Neural progenitor cell (in vitro differentiated cells): ENCODE measurements at regions not wholly inside any gene's neighbourhood (a gene's known extent, or its start where the extent isn't known, plus 50 kb on each side); places are given as distances from the start of the nearest gene placed in this dataset.
"Not testable (repeated sequence)": the region's sequence is repeated elsewhere in the genome, so short reads cannot be mapped to it uniquely, and the experiment has no call there.

Experiments used
- DNase-seq: peaks from one replicate; pipeline ENCODE4 v3.0.0-alpha.2; 2016; ENCODE audit warnings: low spot score
- H2AFZ ChIP-seq: fragments of 200-600 bp; sonication (generic); replicated peaks from 2 replicates; pipeline ENCODE4 v1.6.1; 2016; ENCODE audit warnings: antibody characterized with exemption
- H3F3A ChIP-seq: fragments of 200-600 bp; sonication (generic); 2 replicates; pipeline ENCODE4 v1.6.1; 2016; ENCODE audit warnings: antibody characterized with exemption, low read depth
- H3K27ac ChIP-seq: fragments of 200-600 bp; sonication (generic); 2 replicates; pipeline ENCODE4 v1.5.1; 2016; ENCODE audit warnings: mild to moderate bottlenecking
- H3K27me3 ChIP-seq: fragments of 200-600 bp; sonication (generic); 2 replicates; pipeline ENCODE4 v1.6.1; 2016; ENCODE audit warnings: mild to moderate bottlenecking, moderate library complexity
- H3K36me3 ChIP-seq: fragments of 200-600 bp; sonication (generic); 2 replicates; pipeline ENCODE4 v1.5.1; 2016
- H3K4me1 ChIP-seq: fragments of 200-600 bp; sonication (generic); 2 replicates; pipeline ENCODE4 v1.6.1; 2016; ENCODE audit warnings: mixed run types
- H3K4me2 ChIP-seq: fragments of 200-600 bp; sonication (generic); 2 replicates; pipeline ENCODE4 v1.6.1; 2016
- H3K4me3 ChIP-seq: fragments of 200-600 bp; sonication (generic); 2 replicates; pipeline ENCODE4 v1.5.1; 2016
- H3K79me2 ChIP-seq: fragments of 200-600 bp; sonication (generic); 2 replicates; pipeline ENCODE4 v1.6.1; 2016; ENCODE audit warnings: low read depth
- H3K9ac ChIP-seq: fragments of 200-600 bp; sonication (generic); 2 replicates; pipeline ENCODE4 v1.6.1; 2016
- H3K9me3 ChIP-seq: fragments of 200-600 bp; sonication (generic); 2 replicates; pipeline ENCODE4 v1.5.1; 2016; ENCODE audit warnings: low read depth
- H4K20me1 ChIP-seq: fragments of 200-600 bp; sonication (generic); 2 replicates; pipeline ENCODE4 v1.6.1; 2016; ENCODE audit warnings: low read depth
- H3K27ac Mint-ChIP-seq: 3 replicates; pipeline ENCODE4 v1.8.0; 2021; ENCODE audit warnings: mixed read lengths
- H3K27me3 Mint-ChIP-seq: 2 replicates; pipeline ENCODE4 v1.8.0; 2022; ENCODE audit warnings: low read depth, mild to moderate bottlenecking, inconsistent platforms, moderate library complexity, mixed read lengths; ENCODE audit not compliant: insufficient read depth
- H3K36me3 Mint-ChIP-seq: 3 replicates; pipeline ENCODE4 v1.8.0; 2021; ENCODE audit warnings: mixed read lengths
- H3K4me1 Mint-ChIP-seq: 3 replicates; pipeline ENCODE4 v1.8.0; 2021; ENCODE audit warnings: mixed read lengths
- H3K4me3 Mint-ChIP-seq: 3 replicates; pipeline ENCODE4 v1.8.0; 2021; ENCODE audit warnings: mild to moderate bottlenecking, moderate library complexity, mixed read lengths
- H3K9me3 Mint-ChIP-seq: 3 replicates; pipeline ENCODE4 v1.8.0; 2020; ENCODE audit warnings: mixed read lengths
- EZH2 ChIP-seq: fragments of 200-600 bp; sonication (generic); IDR thresholded peaks from 2 replicates; pipeline ENCODE4 v1.6.1; 2017; ENCODE audit warnings: antibody characterized with exemption, mild to moderate bottlenecking, moderate library complexity
- EZH2phosphoT487 ChIP-seq: fragments of 200-600 bp; sonication (generic); IDR thresholded peaks from 2 replicates; pipeline ENCODE4 v1.6.1; 2017; ENCODE audit warnings: antibody characterized with exemption
- TF ChIP-seq, protein P1 (sequence below): fragments of 200-600 bp; sonication (generic); IDR thresholded peaks from 2 replicates; pipeline ENCODE4 v1.5.1; 2017; ENCODE audit warnings: antibody characterized with exemption, mild to moderate bottlenecking

DNA sequence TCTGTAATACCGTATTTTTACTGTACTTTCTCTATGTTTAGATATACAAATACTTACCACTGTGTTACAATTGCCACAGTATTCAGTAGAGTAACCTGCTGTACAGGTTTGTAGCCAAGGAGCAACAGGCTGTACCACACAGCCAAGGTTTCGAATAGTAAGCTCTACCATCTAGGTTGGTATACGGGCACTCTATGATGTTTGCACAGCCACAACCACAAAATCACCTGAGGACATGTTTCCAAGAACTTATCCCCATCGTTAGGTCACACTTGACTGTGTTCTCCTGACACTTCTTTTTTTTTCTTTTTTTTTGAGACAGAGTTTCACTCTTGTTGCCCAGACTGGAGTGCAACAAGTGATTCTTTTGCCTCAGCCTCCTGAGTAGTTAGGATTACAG, 134.6 kb upstream of the TRIM24 start:
- DNase-seq, result no peak
- no peaks in the 10 kb centered on the region for H4K20me1 ChIP-seq
- no peak overlapping the region for H2AFZ ChIP-seq
- no peaks in the 10 kb centered on the region for H3F3A ChIP-seq
- Mint-ChIP-seq H3K36me3 (peaks cover 6% of the 10 kb centered on the region), H3K27ac (peak overlapping the region; percentile 54), H3K4me3 (no peak overlapping the region), H3K4me1 (no peaks in the 10 kb centered on the region), H3K9me3 (peaks cover 30% of the 10 kb centered on the region), H3K27me3 (peaks cover 5% of the 10 kb centered on the region)
- H3K4me2 ChIP-seq, result no peak overlapping the region
- H3K4me1 ChIP-seq, result no peaks in the 10 kb centered on the region
- no peaks in the 10 kb centered on the region for H3K79me2 ChIP-seq
- no peak overlapping the region for H3K27ac ChIP-seq
- no peak overlapping the region for H3K9ac ChIP-seq
- no peaks in the 10 kb centered on the region for H3K27me3 ChIP-seq
- TF ChIP-seq, protein P1, sequence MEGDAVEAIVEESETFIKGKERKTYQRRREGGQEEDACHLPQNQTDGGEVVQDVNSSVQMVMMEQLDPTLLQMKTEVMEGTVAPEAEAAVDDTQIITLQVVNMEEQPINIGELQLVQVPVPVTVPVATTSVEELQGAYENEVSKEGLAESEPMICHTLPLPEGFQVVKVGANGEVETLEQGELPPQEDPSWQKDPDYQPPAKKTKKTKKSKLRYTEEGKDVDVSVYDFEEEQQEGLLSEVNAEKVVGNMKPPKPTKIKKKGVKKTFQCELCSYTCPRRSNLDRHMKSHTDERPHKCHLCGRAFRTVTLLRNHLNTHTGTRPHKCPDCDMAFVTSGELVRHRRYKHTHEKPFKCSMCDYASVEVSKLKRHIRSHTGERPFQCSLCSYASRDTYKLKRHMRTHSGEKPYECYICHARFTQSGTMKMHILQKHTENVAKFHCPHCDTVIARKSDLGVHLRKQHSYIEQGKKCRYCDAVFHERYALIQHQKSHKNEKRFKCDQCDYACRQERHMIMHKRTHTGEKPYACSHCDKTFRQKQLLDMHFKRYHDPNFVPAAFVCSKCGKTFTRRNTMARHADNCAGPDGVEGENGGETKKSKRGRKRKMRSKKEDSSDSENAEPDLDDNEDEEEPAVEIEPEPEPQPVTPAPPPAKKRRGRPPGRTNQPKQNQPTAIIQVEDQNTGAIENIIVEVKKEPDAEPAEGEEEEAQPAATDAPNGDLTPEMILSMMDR, result no peak
- TF ChIP-seq EZH2phosphoT487 (no peak), EZH2 (no peak)
- peaks cover 10% of the 10 kb centered on the region for H3K9me3 ChIP-seq
- no peak overlapping the region for H3K4me3 ChIP-seq
- no peaks in the 10 kb centered on the region for H3K36me3 ChIP-seq

DNA sequence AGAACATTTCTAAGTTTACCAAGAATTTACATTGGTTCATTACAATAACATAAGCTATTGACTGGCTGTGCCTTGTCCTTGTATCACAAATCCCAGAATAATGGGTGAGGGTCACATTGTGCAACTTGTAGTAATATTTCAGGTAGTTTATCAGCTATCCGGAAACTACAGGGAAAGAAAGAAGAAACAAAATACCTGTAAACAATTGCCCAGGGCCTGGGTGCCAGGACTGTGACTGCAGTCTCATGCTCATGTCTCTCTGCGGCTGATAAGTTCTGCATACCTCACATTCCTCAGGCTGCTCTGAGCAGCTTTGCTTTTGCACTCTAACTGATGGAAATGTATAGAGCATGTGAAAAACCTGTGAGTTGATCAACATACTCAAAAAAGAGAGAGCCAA, 131.8 kb upstream of the TRIM24 start:
- Histone ChIP-seq H2AFZ (no peak overlapping the region), H3K4me2 (no peak overlapping the region), H3K4me1 (no peaks in the 10 kb centered on the region), H3K4me3 (no peak overlapping the region), H3K36me3 (no peaks in the 10 kb centered on the region), H3K9me3 (peaks cover 10% of the 10 kb centered on the region), H3K9ac (no peak overlapping the region), H3K27me3 (no peaks in the 10 kb centered on the region), H4K20me1 (no peaks in the 10 kb centered on the region), H3K27ac (no peak overlapping the region), H3F3A (no peaks in the 10 kb centered on the region), H3K79me2 (no peaks in the 10 kb centered on the region)
- H3K36me3 Mint-ChIP-seq, result peaks cover 6% of the 10 kb centered on the region
- DNase-seq, result no peak
- no peak overlapping the region for H3K4me3 Mint-ChIP-seq
- TF ChIP-seq, protein P1, result no peak
- no peak for TF ChIP-seq EZH2phosphoT487
- no peak for TF ChIP-seq EZH2
- H3K9me3 Mint-ChIP-seq, result peaks cover 34% of the 10 kb centered on the region
- H3K27me3 Mint-ChIP-seq, result peaks cover 5% of the 10 kb centered on the region
- H3K27ac Mint-ChIP-seq, result no peak overlapping the region
- H3K4me1 Mint-ChIP-seq, result peaks cover 2% of the 10 kb centered on the region

DNA sequence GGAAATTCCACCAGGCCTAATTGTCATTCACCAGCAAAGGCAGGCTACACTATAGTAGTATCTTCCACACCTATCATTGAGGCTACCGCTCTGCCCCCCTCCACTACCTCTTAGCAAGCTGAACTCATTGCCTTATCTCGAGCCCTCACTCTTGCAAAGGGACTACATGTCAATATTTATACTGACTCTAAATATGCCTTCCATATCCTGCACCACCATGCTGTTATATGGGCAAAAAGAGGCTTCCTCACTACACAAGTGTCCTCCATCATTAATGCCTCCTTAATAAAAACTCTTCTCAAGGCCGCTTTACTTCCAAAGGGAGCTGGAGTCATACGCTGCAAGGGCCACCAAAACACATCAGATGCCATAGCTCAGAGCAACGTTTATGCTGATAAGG, 127.2 kb upstream of the TRIM24 start:
- H3K9me3 ChIP-seq, result peaks cover 14% of the 10 kb centered on the region
- not testable (repeated sequence) for H3K27ac Mint-ChIP-seq, H3K4me1 ChIP-seq, H3K4me3 Mint-ChIP-seq, H4K20me1 ChIP-seq, H3K27me3 Mint-ChIP-seq, H3K4me3 ChIP-seq, H3K4me2 ChIP-seq, H3K9ac ChIP-seq, H3K4me1 Mint-ChIP-seq, H3K27me3 ChIP-seq, H3K27ac ChIP-seq, H3K79me2 ChIP-seq, H2AFZ ChIP-seq, H3F3A ChIP-seq, H3K36me3 ChIP-seq, DNase-seq
- peaks cover 10% of the 10 kb centered on the region for H3K36me3 Mint-ChIP-seq
- peaks cover 34% of the 10 kb centered on the region for H3K9me3 Mint-ChIP-seq

DNA sequence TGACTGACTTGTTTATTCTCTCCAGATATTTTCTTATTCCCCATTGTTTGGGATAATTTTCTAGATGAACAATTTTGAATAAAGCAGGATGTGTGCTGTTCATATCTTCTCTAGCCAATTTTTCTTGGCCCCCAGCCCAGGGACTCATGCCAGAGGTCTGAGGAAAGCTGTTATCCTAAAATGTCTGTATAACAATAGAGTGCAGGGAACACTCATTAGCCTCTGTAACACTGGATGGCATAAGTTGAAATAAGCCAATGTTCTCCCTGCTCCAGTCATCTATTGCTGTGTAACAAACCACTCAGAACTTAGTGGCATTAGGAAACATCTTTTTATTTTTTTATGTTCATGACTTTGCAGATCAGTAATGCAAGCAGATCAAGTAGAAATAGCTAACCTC, 121.7 kb upstream of the TRIM24 start:
- no peak overlapping the region for H3K4me3 ChIP-seq
- no peaks in the 10 kb centered on the region for H3K4me1 ChIP-seq
- no peaks in the 10 kb centered on the region for H3K79me2 ChIP-seq
- H3K27ac ChIP-seq, result no peak overlapping the region
- H3K4me3 Mint-ChIP-seq, result no peak overlapping the region
- H3K27me3 ChIP-seq, result no peaks in the 10 kb centered on the region
- TF ChIP-seq EZH2phosphoT487, result no peak
- TF ChIP-seq EZH2, result no peak
- TF ChIP-seq, protein P1, result no peak
- no peak overlapping the region for H2AFZ ChIP-seq
- H3K27ac Mint-ChIP-seq, result no peak overlapping the region
- H4K20me1 ChIP-seq, result no peaks in the 10 kb centered on the region
- no peak overlapping the region for H3K4me2 ChIP-seq
- no peak for DNase-seq
- H3K9me3 Mint-ChIP-seq, result peaks cover 58% of the 10 kb centered on the region
- no peaks in the 10 kb centered on the region for H3K27me3 Mint-ChIP-seq
- H3K4me1 Mint-ChIP-seq, result no peaks in the 10 kb centered on the region
- H3K9me3 ChIP-seq, result peaks cover 33% of the 10 kb centered on the region
- no peak overlapping the region for H3K9ac ChIP-seq
- H3K36me3 ChIP-seq, result peaks cover 9% of the 10 kb centered on the region
- H3K36me3 Mint-ChIP-seq, result peaks cover 4% of the 10 kb centered on the region
- H3F3A ChIP-seq, result no peaks in the 10 kb centered on the region

DNA sequence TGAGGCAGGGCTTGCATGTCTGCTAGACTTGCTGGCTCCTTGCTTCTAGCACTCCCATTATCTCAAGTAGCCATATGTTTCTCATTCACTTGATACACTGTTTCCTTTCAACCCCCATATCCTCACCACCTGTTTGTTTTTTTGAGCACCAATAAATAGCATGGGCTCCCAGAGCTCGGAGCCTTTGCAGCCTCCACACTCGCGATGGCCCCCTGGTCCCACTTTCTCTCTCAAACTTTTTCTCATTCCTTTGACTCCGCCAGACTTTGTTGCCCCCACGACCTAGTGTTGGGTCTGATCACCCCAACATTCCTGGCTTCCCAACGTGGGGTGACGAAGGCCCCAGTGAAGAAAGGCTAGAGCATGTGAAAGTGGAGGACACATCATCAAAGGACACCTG, 120.8 kb upstream of the TRIM24 start:
- not testable (repeated sequence) for H3K4me1 ChIP-seq, H3K36me3 Mint-ChIP-seq, H3K27ac ChIP-seq, H3K9ac ChIP-seq, H3K79me2 ChIP-seq, DNase-seq, H3K4me3 ChIP-seq, H3K4me3 Mint-ChIP-seq, H2AFZ ChIP-seq, H3K36me3 ChIP-seq, H3K27ac Mint-ChIP-seq, H3K27me3 ChIP-seq, H3F3A ChIP-seq, H3K27me3 Mint-ChIP-seq, H3K4me1 Mint-ChIP-seq, H3K4me2 ChIP-seq, H4K20me1 ChIP-seq
- H3K9me3 Mint-ChIP-seq, result peaks cover 67% of the 10 kb centered on the region
- H3K9me3 ChIP-seq, result peaks cover 34% of the 10 kb centered on the region
